Panc1 (cell line): ENCODE measurements at regions not wholly inside any gene's neighbourhood (a gene's known extent, or its start where the extent isn't known, plus 50 kb on each side); places are given as distances from the start of the nearest gene placed in this dataset.

Source experiments
- ATAC-seq: fragments of 200-7000 bp; cut with Tn5 transposase; 2 replicates; pipeline ENCODE4 v1.9.1; 2020; ENCODE audit warnings: mild to moderate bottlenecking, moderate library complexity
- BruUV-seq: library from RNA; stranded (reverse); fragments of 400-500 nt; replicated peaks from 2 replicates; lab custom pipeline; 2021; lab: Mats Ljungman, UMichigan
- CTCF ChIA-PET: fragments of 300-600 bp; sonication (Branson Sonifier 250); formaldehyde crosslinking; loops from one replicate; lab custom pipeline; 2022; ENCODE audit warnings: antibody characterized with exemption; lab: Charles Lee
- POLR2A ChIA-PET: fragments of 300-600 bp; sonication (Branson Sonifier 250); formaldehyde crosslinking; loops from one replicate; lab custom pipeline; 2022; ENCODE audit warnings: antibody characterized with exemption; lab: Charles Lee
- DNase-seq: peaks from one replicate; pipeline ENCODE4 v3.0.0-alpha.2; 2010; ENCODE audit warnings: low read depth, low spot score
- H3K27ac ChIP-seq: 2 replicates; pipeline ENCODE4 v1.5.1; 2011; ENCODE audit warnings: mild to moderate bottlenecking, low read length, inconsistent platforms
- H3K27me3 ChIP-seq: fragments of 200-500 bp; sonication (Bioruptor generic); 2 replicates; pipeline ENCODE4 v1.6.0; 2014; ENCODE audit warnings: low read length, inconsistent platforms; ENCODE audit not compliant: control insufficient read depth, insufficient read depth
- H3K36me3 ChIP-seq: fragments of 200-500 bp; sonication (Bioruptor generic); 2 replicates; pipeline ENCODE4 v1.5.1; 2014; ENCODE audit warnings: inconsistent platforms, mild to moderate bottlenecking, low read length, moderate library complexity; ENCODE audit not compliant: control insufficient read depth, insufficient read depth
- H3K4me1 ChIP-seq: 2 replicates; pipeline ENCODE4 v1.5.1; 2011; ENCODE audit warnings: inconsistent platforms, mild to moderate bottlenecking, low read length, moderate library complexity; ENCODE audit not compliant: control insufficient read depth, insufficient read depth
- H3K4me3 ChIP-seq, 2 experiments: 2 replicates each; pipeline ENCODE4 v1.5.1; 2011 to 2012; ENCODE audit warnings: low read depth in 2 of 2, low read length in 2 of 2, mild to moderate bottlenecking in 2 of 2, inconsistent platforms in 1 of 2, moderate library complexity in 1 of 2
- H3K9me3 ChIP-seq: fragments of 200-500 bp; sonication (Bioruptor generic); 2 replicates; pipeline ENCODE4 v1.5.1; 2014; ENCODE audit warnings: low read depth, mild to moderate bottlenecking, inconsistent platforms, low read length, moderate library complexity; ENCODE audit not compliant: control insufficient read depth, insufficient read depth
- CTCF ChIP-seq: fragments of 450-650 bp; IDR thresholded peaks from 2 replicates; pipeline ENCODE4 v1.5.1; 2017; ENCODE audit warnings: mild to moderate bottlenecking
- POLR2AphosphoS5 ChIP-seq: IDR thresholded peaks from 2 replicates; pipeline ENCODE4 v1.6.1; 2012; ENCODE audit warnings: mild to moderate bottlenecking, low read depth, low read length, moderate library complexity
- SIN3A ChIP-seq: IDR thresholded peaks from 2 replicates; pipeline ENCODE4 v1.6.1; 2012; ENCODE audit warnings: low read depth, mild to moderate bottlenecking, low read length, moderate library complexity, borderline replicate concordance; ENCODE audit not compliant: insufficient read depth
- TCF7L2 ChIP-seq: IDR thresholded peaks from 2 replicates; pipeline ENCODE4 v1.6.1; 2011; ENCODE audit warnings: mild to moderate bottlenecking, low read depth, low read length, inconsistent platforms
- in situ Hi-C: cut with HindIII; loops from 2 replicates; pipeline ENCODE4 v1.10.0; 2016; ENCODE audit warnings: low sequenced_read_pairs, low pct_unique_long_range_greater_than_20kb
- intact Hi-C: fragments of 100-400 bp; cut with micrococcal nuclease; formaldehyde crosslinking; loops from one replicate; pipeline ENCODE4 v1.10.0; 2022; ENCODE audit not compliant: unreplicated experiment
- TF ChIP-seq, protein P1 (sequence below), 2 experiments: IDR thresholded peaks; 2 replicates each; pipeline ENCODE4 v1.6.1; 2011 to 2012; ENCODE audit warnings: low read depth in 2 of 2, control low read depth in 1 of 2, low read length in 1 of 2, mild to moderate bottlenecking in 1 of 2, moderate library complexity in 1 of 2; ENCODE audit not compliant: insufficient read depth in 1 of 2

DNA sequence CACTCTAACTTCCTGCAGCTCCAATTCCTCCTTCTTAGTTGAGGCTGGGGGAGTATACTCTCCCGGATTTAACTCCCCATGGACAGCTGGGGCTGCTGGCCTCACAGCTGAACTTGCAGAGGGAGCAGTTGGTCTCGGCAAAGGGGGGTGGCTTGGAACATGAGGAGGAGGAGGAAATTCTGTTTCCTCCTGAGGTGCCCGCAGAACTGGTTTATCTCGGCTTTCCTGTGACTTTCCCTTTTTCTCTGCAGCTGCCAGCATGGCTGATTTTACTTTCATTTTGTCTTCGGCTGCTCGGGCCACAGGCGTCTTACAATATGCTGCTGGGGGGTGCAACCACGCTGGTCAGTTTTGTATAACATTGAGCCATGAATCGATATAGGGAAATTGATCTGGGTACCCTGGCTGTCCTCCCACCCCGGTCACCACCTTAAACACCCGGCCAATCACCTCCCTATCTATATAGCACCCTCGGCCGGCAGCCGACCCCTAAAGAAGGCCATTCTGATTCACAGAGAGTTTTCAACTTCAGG lies 1317.6 kb downstream of the TMEM121 start:
- no peaks in the 10 kb centered on the region for H3K9me3 ChIP-seq

DNA sequence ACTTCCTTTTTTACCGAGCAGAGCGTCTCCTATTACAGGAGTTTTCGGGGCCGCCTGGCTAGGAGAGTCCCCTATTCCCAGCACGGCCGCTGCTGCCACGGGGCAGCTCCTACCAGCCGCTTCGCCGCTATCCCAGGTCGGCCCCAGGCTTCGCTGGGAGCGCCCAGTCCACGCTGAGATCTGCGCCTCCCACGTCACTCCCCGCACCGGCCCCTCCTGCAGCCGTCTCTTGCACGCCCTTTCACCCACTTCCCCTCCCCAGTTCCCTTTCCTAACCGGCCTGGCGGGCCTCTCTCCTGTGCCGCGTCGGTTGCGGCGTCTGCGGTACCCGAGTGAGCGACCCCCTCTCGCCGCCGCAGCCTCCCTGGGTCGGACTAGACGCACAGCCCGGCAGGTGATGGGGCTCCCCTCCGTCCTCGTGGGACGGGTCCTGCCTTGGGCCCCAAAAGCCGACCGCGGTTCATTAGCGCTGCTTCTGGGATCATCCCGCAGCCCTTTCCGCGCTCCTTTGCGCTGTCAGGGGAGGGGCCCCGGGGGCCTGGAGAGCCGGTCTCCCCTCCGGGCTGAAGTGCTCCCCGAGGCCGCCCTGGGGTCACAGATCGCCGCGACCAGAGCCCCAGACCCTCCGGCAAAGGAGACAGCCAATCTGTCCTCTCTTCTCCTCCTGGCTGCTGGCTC lies 1318.4 kb downstream of the TMEM121 start:
- no peak overlapping the region for H3K27ac ChIP-seq
- intact Hi-C loops, result no loop called here
- no peak for DNase-seq

More for the DNA sequence above, 1317.6 kb downstream of the TMEM121 start:
- no peak for DNase-seq
- peak overlapping the region; percentile 43 to 58 for H3K4me3 ChIP-seq
- H3K27ac ChIP-seq, result no peak overlapping the region
- TF ChIP-seq SIN3A, result no peak
- no peak for TF ChIP-seq CTCF
- no peak for TF ChIP-seq TCF7L2
- no peak for TF ChIP-seq POLR2AphosphoS5
- TF ChIP-seq, protein P1, sequence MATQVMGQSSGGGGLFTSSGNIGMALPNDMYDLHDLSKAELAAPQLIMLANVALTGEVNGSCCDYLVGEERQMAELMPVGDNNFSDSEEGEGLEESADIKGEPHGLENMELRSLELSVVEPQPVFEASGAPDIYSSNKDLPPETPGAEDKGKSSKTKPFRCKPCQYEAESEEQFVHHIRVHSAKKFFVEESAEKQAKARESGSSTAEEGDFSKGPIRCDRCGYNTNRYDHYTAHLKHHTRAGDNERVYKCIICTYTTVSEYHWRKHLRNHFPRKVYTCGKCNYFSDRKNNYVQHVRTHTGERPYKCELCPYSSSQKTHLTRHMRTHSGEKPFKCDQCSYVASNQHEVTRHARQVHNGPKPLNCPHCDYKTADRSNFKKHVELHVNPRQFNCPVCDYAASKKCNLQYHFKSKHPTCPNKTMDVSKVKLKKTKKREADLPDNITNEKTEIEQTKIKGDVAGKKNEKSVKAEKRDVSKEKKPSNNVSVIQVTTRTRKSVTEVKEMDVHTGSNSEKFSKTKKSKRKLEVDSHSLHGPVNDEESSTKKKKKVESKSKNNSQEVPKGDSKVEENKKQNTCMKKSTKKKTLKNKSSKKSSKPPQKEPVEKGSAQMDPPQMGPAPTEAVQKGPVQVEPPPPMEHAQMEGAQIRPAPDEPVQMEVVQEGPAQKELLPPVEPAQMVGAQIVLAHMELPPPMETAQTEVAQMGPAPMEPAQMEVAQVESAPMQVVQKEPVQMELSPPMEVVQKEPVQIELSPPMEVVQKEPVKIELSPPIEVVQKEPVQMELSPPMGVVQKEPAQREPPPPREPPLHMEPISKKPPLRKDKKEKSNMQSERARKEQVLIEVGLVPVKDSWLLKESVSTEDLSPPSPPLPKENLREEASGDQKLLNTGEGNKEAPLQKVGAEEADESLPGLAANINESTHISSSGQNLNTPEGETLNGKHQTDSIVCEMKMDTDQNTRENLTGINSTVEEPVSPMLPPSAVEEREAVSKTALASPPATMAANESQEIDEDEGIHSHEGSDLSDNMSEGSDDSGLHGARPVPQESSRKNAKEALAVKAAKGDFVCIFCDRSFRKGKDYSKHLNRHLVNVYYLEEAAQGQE (IDR thresholded peaks at IDR 0.05; ENCODE audit: insufficient read depth in 1 of 2, low read depth in 2 of 2, low read length in 1 of 2), result no peak
- intact Hi-C loops (no loop called here), in situ Hi-C loops (no loop called here)
- POLR2A ChIA-PET, result no interaction called here
- peaks cover 8% of the 10 kb centered on the region; the same call in 1 of the 2 replicates for H3K4me1 ChIP-seq
- 0 out of 2 replicates have a peak, but pooled peaks have one; percentile 19 for ATAC-seq
- CTCF ChIA-PET, result interaction anchor here (0.8 kb wide), 1 partner anchor 13 kb away, joined by 12 read pairs; no protein-coding TSS in a partner anchor
- H3K27me3 ChIP-seq, result peaks cover 2% of the 10 kb centered on the region; the same call in 1 of the 2 replicates
- no TSS peak for BruUV-seq
- no peaks in the 10 kb centered on the region for H3K36me3 ChIP-seq

More for the DNA sequence above, 1318.4 kb downstream of the TMEM121 start:
- no peak for TF ChIP-seq CTCF
- no peak for TF ChIP-seq TCF7L2
- no peak for TF ChIP-seq POLR2AphosphoS5
- TF ChIP-seq, protein P1 (IDR thresholded peaks at IDR 0.05; ENCODE audit: insufficient read depth in 1 of 2, low read depth in 2 of 2, low read length in 1 of 2), result no peak
- TF ChIP-seq SIN3A, result no peak
- no peaks in the 10 kb centered on the region for H3K9me3 ChIP-seq
- in situ Hi-C loops, result no loop called here
- peaks cover 2% of the 10 kb centered on the region; the same call in 1 of the 2 replicates for H3K27me3 ChIP-seq
- BruUV-seq, result no TSS peak
- H3K4me1 ChIP-seq, result peaks cover 8% of the 10 kb centered on the region; the same call in 1 of the 2 replicates
- peak; percentile 82 for ATAC-seq
- H3K4me3 ChIP-seq, result peak overlapping the region; percentile 43 to 58
- POLR2A ChIA-PET, result no interaction called here
- CTCF ChIA-PET, result interaction anchor here (0.8 kb wide), 1 partner anchor 14 kb away, joined by 12 read pairs; no protein-coding TSS in a partner anchor
- no peaks in the 10 kb centered on the region for H3K36me3 ChIP-seq
